Esophagus muscularis mucosa (tissue), 4 donors: ENCODE measurements at regions not wholly inside any gene's neighbourhood (a gene's known extent, or its start where the extent isn't known, plus 50 kb on each side); places are given as distances from the start of the nearest gene placed in this dataset.

Experiments used
- EP300 ChIP-seq: sonication (generic); formaldehyde crosslinking; IDR thresholded peaks from one replicate; pipeline ENCODE4 v1.6.1; 2017; ENCODE audit warnings: antibody characterized with exemption
- POLR2AphosphoS5 ChIP-seq, 2 donors: sonication (generic); formaldehyde crosslinking; IDR thresholded peaks; one replicate each; pipeline ENCODE4 v1.6.1; 2017; ENCODE audit warnings: antibody characterized with exemption in 2 of 2
- TF ChIP-seq, protein P1 (sequence below), 3 experiments: fragments of 200-600 bp in 2 of 3; fragments of 450-650 bp in 1 of 3; sonication (generic) in 2 of 3; IDR thresholded peaks; one replicate each; pipeline ENCODE4 v1.5.1; 2017 to 2019; ENCODE audit warnings: antibody characterized with exemption in 3 of 3, mild to moderate bottlenecking in 2 of 3, moderate library complexity in 1 of 3

GRCh38 chr2:82234283-82234874, 1929.8 kb upstream of the LRRTM1 start:
- TF ChIP-seq, protein P1, sequence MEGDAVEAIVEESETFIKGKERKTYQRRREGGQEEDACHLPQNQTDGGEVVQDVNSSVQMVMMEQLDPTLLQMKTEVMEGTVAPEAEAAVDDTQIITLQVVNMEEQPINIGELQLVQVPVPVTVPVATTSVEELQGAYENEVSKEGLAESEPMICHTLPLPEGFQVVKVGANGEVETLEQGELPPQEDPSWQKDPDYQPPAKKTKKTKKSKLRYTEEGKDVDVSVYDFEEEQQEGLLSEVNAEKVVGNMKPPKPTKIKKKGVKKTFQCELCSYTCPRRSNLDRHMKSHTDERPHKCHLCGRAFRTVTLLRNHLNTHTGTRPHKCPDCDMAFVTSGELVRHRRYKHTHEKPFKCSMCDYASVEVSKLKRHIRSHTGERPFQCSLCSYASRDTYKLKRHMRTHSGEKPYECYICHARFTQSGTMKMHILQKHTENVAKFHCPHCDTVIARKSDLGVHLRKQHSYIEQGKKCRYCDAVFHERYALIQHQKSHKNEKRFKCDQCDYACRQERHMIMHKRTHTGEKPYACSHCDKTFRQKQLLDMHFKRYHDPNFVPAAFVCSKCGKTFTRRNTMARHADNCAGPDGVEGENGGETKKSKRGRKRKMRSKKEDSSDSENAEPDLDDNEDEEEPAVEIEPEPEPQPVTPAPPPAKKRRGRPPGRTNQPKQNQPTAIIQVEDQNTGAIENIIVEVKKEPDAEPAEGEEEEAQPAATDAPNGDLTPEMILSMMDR (IDR thresholded peaks at IDR 0.05), result no peak
- no peak for TF ChIP-seq EP300
- no peak for TF ChIP-seq POLR2AphosphoS5 (IDR thresholded peaks at IDR 0.05)
